NCI-H82 (cell line): ENCODE measurements at regions not wholly inside any gene's neighbourhood (a gene's known extent, or its start where the extent isn't known, plus 50 kb on each side); places are given as distances from the start of the nearest gene placed in this dataset.

Source experiments
- DNase-seq: peaks from one replicate; lab custom pipeline; 2025; lab: John Stamatoyannopoulos, UW

DNA sequence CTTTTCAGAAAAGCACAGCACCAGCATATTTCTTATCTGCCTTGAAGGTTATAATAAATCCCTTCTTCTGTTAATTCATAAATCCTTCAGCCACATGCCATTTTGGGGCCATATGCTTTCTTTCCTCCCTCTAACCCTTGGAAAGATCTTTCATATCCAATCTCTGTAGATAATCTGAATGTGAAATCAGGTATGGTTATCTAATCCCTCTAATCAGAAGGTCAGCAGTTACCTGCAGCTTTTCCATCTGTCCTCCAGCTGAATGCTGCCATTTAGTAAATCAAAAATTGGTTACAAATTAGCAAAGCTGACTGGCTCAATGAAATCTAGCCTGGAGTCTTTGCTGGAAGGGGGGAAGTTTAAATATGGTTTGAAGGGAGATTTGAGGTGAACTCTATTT lies 230.5 kb downstream of the PIK3C3 start:
- DNase-seq, result peak; percentile 80

DNA sequence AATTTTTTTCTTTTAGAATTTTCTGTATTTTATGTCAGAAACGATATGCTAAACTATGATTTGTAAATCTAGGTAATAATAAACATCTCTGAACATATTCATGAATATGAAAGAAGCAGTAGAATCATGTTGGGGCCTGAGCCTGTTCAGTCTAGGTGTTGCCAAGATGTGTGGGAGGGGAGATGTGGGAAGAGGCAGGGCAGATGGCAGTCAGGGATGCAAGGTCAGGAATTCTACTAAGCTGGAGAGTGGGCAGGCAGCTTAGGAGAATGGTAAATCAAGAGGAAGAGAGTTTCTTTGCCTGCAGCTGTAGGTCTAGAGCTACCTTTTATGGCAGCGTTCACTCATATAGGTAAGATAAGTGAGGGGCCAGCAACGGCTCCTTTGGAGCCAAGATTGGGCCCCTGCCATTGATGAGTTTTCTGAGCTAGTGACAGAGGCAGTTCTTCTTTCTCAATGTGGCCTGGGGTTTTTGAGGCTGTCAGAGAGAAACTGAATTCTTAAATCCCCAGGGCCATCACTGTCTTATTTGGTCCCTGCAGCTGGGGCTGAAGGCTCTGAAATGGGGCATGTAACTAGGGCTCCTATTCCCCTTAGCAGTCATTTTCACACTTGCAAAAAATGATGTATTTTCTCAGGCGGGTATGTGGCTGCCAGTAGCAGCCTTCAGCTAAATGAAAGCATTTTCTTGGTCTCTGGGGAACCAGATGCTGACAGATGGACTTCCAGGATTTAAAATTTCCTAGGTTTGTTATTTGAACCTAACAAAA lies 232.8 kb downstream of the PIK3C3 start:
- DNase-seq, result peak; percentile 87

DNA sequence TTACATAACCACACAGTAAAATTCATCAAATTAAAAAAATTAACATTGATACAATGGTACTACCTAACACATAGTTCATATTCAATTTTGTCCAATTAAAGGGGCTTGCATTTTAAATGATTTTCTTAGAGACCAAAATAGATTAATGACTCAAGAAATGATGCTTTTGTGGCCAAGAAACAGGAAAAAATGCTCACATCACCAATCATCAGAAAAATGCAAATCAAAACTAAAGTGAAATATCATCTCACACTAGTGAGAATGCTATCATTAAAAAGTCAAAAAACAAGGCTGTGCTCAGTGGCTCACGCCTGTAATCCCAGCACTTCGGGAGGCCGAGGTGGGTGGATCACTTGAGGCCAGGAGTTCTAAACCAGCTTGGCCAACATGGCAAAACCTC lies 235.6 kb downstream of the PIK3C3 start:
- no peak for DNase-seq

DNA sequence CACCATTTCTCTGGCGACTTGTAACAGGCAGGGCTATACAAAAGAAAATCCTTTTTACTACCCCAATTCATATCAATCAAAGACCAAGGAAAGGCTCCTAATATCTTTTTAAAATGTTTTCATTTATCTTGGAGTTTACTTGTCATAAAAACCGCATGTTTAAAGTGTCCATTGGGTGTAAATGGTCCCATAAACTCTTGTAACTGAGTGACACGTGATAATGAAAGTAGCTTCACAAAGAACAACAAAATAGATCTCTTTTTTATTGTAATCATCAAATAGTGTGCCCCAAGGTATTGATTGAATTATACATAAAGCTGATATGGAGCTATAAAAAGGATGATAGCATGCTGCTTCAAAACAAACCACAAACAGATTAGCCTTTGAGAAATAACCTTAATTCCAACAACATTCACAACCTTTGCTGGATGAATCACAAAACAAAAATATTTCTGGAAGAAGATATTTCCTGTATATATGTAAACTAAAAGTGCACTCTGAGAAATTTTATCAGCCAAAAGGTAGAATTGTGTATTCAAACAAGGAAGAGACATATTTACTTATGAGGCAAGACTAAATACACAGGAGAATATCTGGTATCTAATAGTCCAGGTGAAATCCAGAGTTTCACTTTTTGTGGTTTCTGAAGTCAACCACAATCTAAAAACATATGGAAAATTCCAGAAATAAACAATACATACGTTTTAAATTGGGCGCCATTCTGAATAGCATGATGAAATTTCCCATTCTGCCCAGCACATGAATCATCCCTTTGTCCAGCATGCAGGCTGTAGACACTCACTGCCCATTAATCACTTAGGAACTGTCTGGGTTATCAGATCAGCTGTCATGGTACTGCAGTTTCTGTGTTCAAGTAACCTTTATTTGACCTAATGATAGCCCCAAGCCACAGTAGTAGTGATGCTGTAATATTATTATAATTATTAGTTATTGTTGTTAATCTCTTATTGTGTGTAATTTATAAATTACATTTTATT lies 237.5 kb downstream of the PIK3C3 start:
- DNase-seq, result peak; percentile 41

DNA sequence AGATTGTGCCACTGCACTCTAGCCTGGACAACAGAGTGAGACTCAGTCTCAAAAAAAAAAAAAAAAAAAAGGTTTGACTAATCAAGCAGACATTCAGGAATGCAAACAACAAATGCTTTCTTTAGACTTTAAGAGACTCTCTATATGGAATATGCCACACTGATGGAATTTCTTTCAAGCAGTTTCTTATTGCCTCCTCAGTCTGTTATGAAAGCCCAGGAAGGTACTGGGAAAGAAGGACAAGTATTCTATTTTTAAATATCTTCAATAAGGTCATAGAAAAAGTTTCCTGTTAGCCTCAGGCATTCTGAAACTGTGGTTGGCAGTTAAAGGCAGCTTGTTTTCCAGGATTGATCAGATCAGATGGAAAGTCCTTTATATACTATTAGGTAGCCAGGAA lies 241.6 kb downstream of the PIK3C3 start:
- no peak for DNase-seq

DNA sequence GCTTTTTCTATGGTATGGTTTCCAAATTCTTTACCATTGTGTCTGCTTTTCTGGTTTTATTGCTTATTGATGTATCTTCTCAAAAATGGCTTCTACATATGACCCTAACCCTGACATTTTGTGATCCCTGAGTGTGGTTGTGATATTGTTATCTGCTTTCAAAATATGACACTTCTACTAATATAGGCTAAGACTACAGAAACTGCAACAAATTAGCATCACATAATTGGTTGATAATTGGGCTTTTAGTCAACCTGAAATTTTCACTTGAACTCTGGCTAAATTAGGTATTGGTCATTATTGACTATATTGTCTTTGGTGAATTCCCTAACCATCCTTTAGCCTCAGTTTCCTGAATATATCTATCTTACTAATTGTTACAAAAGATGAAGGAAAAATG lies 246.1 kb downstream of the PIK3C3 start:
- no peak for DNase-seq

DNA sequence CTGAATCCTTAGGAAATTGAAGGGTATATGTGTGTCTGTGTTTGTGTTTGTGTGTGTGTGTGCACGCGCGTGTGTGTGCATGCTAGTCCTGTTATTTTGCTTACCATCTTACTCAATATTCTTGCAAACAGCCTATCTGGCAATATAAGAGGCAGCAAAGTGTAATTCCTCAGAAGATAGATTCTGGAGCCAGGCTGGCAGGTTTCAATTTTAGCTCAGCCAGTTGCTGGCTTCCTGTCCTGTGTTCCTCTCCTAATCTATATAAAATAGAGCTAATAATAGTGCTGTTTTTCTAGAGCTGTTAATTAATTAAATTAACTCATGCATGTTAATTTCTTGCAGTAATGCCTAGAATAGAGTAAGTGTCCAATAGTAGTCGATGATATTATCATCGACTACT lies 256.2 kb downstream of the PIK3C3 start:
- DNase-seq, result no peak

DNA sequence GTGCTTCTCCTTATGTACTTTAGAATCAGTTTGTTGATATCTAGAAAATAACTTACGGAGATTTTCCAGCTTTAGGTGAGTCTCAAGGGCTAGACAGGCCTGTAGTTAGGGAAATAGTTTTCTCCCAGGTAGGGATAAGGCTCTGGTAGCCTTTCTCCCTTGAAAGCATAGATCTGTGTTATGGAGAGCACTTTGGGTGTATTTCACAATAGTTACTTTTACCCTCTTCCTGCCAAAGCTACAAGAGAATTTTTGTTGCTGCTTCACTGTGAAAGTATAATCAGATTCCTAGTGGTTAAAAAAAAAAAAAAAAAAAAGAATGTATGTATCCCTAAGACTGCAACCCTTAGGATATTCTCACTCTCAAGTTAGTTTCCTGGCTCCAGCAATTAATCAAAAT lies 267.5 kb downstream of the PIK3C3 start:
- DNase-seq, result no peak

DNA sequence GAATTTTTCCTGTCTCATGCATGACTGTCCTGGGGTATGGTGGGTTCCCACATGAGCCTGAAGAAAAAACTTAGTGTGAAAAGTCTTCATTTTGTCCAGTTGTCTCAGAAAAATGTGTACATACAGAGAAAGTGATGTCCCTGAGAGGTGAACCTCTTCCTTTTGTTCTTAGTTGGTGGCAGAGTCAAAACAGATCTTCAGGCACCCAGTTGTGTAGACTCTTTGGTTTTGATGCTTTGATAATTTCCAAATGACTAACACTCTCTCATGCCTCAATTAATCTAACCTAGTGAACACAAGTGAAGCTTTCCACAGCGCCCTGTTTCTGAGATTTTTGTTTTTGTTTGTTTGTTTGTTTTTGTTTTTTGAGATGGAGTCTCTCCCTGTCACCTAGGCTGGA lies 273.5 kb downstream of the PIK3C3 start:
- DNase-seq, result no peak

DNA sequence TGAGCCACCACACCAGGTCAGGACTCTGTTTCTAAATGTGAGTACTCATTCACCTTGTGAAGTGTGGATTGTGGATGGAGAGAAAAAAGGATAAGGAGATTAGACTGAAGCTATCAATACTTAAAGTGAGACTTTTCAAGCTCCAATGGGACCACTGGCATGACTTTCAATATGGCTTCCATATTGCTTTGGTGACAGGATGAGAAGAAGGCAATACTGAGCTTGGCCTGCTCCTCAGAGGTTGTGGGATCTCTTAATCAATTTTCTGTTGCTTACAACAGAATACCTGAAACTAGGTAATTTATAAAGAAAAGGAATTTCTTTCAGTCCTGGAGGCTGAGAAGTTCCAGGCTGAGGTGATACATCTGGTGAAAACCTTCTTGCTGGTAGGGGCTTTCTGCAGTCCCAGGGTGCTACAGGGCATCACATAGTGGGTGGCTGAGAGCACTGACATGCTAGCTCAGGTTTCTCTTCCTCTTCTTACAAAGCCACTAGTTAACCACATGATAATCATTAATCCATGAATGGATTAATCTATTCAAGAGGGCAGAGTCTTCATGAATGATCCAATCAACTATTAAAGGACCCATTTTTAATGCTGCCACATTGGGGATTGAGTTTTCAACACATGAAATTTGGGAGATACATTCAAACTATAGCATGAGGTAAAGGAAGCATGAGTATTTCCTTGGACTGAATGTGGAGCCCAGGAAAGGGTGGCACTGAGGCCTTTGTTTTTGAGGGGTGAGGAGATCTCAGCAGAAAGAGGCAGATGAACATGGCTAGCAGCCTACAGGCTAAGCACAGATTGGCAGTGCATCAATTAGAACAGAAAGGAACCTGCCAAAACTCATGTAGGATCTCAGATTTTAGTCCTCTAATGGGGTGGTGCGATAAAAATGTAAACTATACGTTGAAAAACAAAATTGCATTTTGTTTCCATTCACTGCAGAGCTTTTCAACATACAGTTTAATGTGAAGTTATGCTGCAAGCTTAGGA lies 274.5 kb downstream of the PIK3C3 start:
- DNase-seq, result no peak

DNA sequence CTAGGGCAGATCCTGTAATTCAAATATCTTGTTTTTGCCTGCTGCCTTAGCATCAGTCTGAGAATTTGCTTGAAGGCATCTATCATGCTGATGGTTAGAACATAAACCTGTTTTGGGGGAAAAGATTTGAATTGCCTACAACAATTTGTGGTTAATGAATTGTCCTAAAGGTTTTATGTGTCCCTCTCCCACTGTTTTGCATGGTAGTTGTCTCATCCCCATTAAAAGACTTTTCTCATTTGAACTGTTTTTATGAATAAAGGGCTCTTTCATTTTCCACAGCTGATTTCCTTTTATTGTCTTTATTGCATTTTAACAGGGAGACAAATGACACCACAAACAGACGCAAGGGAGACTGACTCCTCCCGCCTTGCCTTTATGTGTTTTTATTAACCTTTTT lies 275.6 kb downstream of the PIK3C3 start:
- no peak for DNase-seq

DNA sequence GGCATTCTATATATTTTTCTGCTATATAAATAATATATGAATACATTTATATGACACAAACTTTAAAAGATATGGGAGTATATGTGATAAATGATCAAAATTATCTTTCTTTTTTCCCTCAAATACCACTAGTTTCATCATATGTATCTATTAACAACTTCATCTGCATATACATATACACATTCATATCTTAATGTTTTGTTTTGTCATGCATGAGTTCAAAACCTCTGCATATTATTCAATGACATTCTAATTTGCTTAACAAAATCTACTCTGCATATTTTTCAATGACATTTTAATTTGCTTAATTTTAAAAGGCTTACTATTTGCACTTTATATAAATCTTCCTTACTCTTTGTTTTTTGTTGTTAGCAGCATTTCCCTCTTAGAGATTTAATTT lies 276.2 kb downstream of the PIK3C3 start:
- no peak for DNase-seq

DNA sequence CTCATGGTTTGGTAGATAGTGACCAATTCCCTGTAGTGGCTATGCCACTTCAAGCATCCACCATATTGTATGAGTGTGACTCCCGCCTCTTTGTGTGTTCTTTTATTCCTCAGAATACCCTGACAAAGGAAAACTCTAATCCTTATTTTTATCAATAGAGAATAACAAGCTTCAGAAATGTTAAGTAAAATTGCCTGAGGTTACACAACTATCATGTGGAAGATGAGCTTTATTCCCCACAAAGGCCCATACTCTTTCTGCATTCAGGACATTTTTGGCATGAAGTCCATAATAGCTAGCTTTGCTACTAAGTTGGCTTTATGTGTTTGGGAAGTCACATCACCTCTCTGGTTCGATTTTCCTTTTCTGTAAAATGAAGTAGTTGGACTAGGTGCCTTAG lies 276.8 kb downstream of the PIK3C3 start:
- no peak for DNase-seq

DNA sequence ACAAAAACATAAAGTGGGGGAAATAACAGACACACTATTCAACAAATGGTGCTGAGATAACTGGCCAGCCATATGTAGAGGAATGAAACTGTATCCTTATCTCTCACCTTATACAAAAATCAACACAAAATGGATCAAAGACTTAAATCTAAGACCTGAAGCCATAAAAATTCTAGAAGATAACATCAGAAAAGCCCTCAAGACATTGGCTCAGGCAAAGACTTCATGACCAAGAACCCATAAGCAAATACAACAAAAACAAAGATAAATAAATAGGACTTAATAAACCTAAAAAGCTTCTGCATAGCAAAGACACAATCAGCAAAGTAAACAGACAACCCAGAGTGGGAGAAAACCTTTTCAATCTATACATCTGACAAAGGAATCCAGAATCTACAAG lies 278.9 kb downstream of the PIK3C3 start:
- DNase-seq, result no peak

DNA sequence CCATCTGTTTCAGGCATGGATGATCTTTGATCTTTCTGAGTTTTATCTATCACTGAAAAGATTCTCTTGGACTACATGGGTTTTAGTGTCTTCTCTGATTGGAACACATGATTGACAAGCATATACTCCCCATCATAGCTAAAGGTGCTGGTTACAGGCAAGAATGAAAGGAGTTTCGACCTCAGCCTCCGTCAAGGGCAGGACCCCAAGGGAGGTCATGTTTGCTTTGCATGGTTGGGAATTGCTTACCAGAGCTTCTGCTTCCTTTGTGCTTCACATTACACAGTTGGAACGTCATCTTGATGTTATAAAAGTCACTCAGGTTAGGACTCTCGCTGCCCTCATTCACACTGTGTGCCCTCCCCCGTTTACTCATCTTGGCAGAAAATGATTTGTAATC lies 287.7 kb downstream of the PIK3C3 start:
- DNase-seq, result no peak

DNA sequence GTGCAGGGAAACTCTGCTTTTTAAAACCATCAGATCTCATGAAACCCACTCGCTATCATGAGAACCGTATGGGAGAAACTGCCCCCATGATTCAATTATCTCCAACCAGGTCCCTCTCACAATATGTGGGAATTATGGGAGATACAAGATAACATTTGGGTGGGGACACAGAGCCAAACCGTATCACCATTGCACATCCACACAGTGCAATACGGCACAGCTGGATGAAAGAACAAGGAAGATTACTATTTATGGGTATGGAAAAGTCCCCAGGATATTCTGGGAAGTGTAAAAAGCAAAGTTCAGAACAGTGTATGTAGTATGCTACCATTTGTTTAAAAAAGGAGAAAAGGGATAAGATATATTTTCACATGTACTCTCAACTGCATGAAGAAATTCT lies 290.1 kb downstream of the PIK3C3 start:
- DNase-seq, result no peak

DNA sequence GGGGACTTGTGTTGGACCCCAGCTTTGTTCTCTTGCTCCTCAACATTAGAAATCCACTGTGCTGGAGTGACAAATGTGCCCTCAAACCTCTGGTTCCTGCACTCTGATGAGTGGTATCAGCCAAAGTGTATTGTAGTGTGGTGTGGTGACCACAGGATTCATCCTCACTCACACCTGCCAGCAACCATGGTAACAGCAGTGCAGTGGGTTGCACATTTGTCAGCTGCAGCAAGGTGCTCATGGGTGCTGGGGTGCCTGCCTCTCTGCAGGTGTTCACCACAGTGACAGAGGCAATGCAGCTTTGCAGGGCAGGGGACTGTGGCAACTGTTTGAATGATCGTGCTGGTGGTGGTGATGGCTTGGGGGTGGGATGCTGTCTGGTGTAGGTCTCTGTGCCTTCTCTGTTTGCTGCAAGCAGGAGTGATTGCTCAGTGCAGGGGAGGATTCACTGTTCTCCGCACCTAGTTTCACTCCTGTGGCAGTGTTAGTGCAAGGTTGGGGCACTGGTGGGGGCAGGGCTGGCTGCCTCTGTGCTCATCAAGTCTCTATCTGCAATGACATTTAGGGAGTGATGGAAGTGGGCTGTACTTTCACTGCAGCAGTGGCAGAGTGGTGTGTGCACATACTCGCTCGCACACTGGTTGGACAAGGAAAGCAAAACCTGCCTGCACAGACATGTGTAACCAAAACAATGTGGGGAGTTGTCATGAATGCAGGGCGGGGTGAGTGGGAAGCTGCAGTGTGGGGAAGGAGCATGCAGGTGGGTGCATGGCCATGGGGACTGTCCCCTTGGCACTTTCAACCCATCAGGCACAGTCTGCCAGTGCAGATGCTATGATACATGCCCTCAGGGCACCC lies 301.1 kb downstream of the PIK3C3 start:
- no peak for DNase-seq

DNA sequence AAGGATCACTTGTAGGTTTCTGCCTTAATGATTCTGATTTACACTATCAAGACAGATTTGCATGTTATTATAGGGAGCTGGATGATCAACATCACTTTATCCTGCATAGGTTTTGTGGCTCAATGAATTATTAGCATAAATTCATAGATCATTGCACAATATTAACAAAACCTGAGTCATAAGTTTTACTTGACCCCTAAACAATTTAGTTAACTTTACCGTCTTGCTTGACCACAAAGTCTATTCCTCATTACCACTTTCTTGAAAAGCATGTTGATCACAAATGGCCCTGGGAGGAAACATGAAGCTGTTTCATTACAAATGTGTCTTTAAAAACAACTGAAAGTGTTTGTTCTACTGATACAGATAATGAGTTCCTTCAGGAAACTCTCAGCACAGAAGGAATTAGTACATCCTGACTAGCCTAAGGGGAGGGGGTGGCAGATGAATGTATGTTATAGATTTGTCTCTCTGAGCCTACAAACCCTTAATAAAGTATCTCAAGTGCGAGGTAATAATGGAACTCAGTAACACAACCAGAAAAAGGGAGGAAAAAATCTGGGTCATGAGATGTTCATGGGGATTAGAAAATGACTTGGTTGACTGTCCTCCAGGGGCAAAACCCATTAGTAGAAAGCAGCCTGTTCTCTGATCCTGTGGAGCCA lies 303.4 kb downstream of the PIK3C3 start:
- DNase-seq, result no peak

DNA sequence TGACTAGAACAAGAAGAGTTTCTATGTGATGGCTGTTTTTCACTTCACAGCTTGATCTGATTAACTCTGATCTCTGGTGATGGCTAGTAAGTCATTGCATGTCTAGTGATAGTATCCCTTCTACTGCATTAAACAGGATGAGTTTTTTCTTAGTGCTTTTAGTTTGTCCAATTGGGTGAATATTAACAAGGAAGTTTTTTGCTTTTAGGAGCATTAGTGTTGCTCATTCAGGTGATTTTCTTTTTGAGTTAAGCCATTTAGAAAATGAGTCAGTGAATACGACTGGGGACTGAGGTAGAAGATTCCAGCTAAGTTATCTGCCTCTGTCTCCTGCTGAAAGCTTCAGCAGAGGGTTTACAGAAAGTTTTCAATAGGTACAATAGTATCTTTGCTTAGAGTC lies 306.7 kb downstream of the PIK3C3 start:
- peak; percentile 76 for DNase-seq

DNA sequence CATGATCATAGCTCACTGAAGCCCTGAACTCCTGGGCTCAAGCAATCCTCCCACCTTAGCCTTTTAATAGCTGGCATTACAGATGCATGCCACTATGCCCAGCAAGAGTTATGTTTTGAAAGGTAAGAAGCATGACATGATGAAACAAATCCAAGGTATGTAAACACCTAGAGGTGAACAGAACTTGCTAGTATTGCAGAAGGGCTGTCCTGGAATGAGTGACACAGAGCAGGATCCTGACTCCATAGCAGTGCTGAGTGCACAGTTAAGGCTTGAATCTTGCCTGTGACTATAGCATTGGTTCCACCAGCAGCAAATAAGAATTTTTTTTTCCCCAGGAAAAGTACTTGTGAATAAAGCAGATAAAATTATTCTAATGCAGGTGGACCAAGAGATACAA lies 309.5 kb downstream of the PIK3C3 start:
- no peak for DNase-seq
